IMR-90 (cell line): ENCODE measurements at regions not wholly inside any gene's neighbourhood (a gene's known extent, or its start where the extent isn't known, plus 50 kb on each side); places are given as distances from the start of the nearest gene placed in this dataset.

ENCODE experiments used
- ATAC-seq: fragments of 200-7000 bp; cut with Tn5 transposase; 2 replicates; pipeline ENCODE4 v1.9.1; 2020; ENCODE audit warnings: low read depth, mild to moderate bottlenecking, moderate library complexity
- BruUV-seq: library from RNA; stranded (reverse); fragments of 400-500 nt; replicated peaks from 2 replicates; lab custom pipeline; 2021; lab: Mats Ljungman, UMichigan
- CTCF ChIA-PET: fragments of 300-600 bp; formaldehyde crosslinking; extraction: SDS; loops from one replicate; lab custom pipeline; 2021; ENCODE audit warnings: antibody characterized with exemption; lab: Yijun Ruan, JAX
- POLR2A ChIA-PET: fragments of 300-600 bp; sonication (Branson Sonifier 250); formaldehyde crosslinking; loops from one replicate; lab custom pipeline; 2022; ENCODE audit warnings: antibody characterized with exemption; ENCODE audit not compliant: unreplicated experiment; lab: Charles Lee
- DNase-seq: peaks from one replicate; pipeline ENCODE4 v3.0.0; 2013
- H2AFZ ChIP-seq: replicated peaks from 2 replicates; pipeline ENCODE3; 2013; ENCODE audit warnings: low read length, mild to moderate bottlenecking; ENCODE audit not compliant: poor library complexity
- H2AK5ac ChIP-seq: 2 replicates; pipeline ENCODE4 v1.6.1; 2013; ENCODE audit warnings: low read depth, low read length, inconsistent platforms
- H2AK9ac ChIP-seq: replicated peaks from 2 replicates; pipeline ENCODE3; 2013; ENCODE audit warnings: mild to moderate bottlenecking, low read depth, low read length, moderate library complexity; ENCODE audit not compliant: poor library complexity
- H2BK120ac ChIP-seq: 2 replicates; pipeline ENCODE4 v1.6.1; 2013; ENCODE audit warnings: low read depth, low read length, inconsistent platforms
- H2BK15ac ChIP-seq: 3 replicates; pipeline ENCODE4 v1.6.1; 2013; ENCODE audit warnings: low read depth, low read length, inconsistent platforms
- H2BK20ac ChIP-seq: 2 replicates; pipeline ENCODE4 v1.6.1; 2013; ENCODE audit warnings: low read depth, mild to moderate bottlenecking, inconsistent platforms, low read length, moderate library complexity
- H2BK5ac ChIP-seq: 2 replicates; pipeline ENCODE4 v1.6.1; 2013; ENCODE audit warnings: mild to moderate bottlenecking, low read depth, low read length, inconsistent platforms; ENCODE audit not compliant: poor library complexity, severe bottlenecking
- H3K14ac ChIP-seq: replicated peaks from 2 replicates; pipeline ENCODE4 v1.6.1; 2013; ENCODE audit warnings: low read depth, low read length, inconsistent platforms
- H3K18ac ChIP-seq: 2 replicates; pipeline ENCODE4 v1.6.1; 2013; ENCODE audit warnings: low read depth, low read length, control low read depth
- H3K23ac ChIP-seq: 2 replicates; pipeline ENCODE4 v1.6.1; 2013; ENCODE audit warnings: low read depth, low read length, inconsistent platforms
- H3K27ac ChIP-seq: 2 replicates; pipeline ENCODE4 v1.5.1; 2013; ENCODE audit warnings: mild to moderate bottlenecking, control low read depth, low read length; ENCODE audit not compliant: insufficient read depth
- H3K27me3 ChIP-seq: 2 replicates; pipeline ENCODE4 v1.6.1; 2013; ENCODE audit warnings: low read length; ENCODE audit not compliant: control insufficient read depth, insufficient read depth
- H3K36me3 ChIP-seq: 2 replicates; pipeline ENCODE4 v1.6.1; 2013; ENCODE audit warnings: low read length, mixed read lengths; ENCODE audit not compliant: control insufficient read depth, insufficient read depth
- H3K4ac ChIP-seq: 2 replicates; pipeline ENCODE4 v1.6.1; 2013; ENCODE audit warnings: low read depth, low read length, inconsistent platforms
- H3K4me1 ChIP-seq: 2 replicates; pipeline ENCODE4 v1.6.1; 2013; ENCODE audit warnings: low read length, mixed read lengths; ENCODE audit not compliant: control insufficient read depth, insufficient read depth
- H3K4me2 ChIP-seq: 2 replicates; pipeline ENCODE4 v1.6.1; 2013; ENCODE audit warnings: low read depth, mild to moderate bottlenecking, control low read depth, low read length, moderate library complexity
- H3K4me3 ChIP-seq: 2 replicates; pipeline ENCODE4 v1.5.1; 2013; ENCODE audit warnings: low read depth, mild to moderate bottlenecking, control low read depth, low read length, moderate library complexity; ENCODE audit not compliant: insufficient read depth
- H3K56ac ChIP-seq: 2 replicates; pipeline ENCODE4 v1.6.1; 2013; ENCODE audit warnings: low read length, inconsistent platforms; ENCODE audit not compliant: insufficient read depth; ENCODE audit errors: extremely low read depth
- H3K79me1 ChIP-seq, 2 experiments: 2 replicates each; pipeline ENCODE4 v1.6.1; 2013; ENCODE audit warnings: low read length in 2 of 2, inconsistent platforms in 1 of 2, low read depth in 1 of 2
- H3K9ac ChIP-seq: 2 replicates; pipeline ENCODE4 v1.6.1; 2013; ENCODE audit warnings: low read depth, low read length, control low read depth
- H3K9me1 ChIP-seq: 2 replicates; pipeline ENCODE4 v1.6.1; 2013; ENCODE audit warnings: low read length, inconsistent platforms; ENCODE audit not compliant: insufficient read depth
- H3K9me3 ChIP-seq: 2 replicates; pipeline ENCODE4 v1.6.1; 2013; ENCODE audit warnings: low read length; ENCODE audit not compliant: control insufficient read depth, insufficient read depth
- H4K20me1 ChIP-seq: 2 replicates; pipeline ENCODE4 v1.6.1; 2013; ENCODE audit warnings: low read length, inconsistent platforms; ENCODE audit not compliant: insufficient read depth
- H4K5ac ChIP-seq: 2 replicates; pipeline ENCODE4 v1.6.1; 2013; ENCODE audit warnings: mild to moderate bottlenecking, low read depth, low read length, control low read depth
- H4K8ac ChIP-seq, 2 experiments: 2 replicates each; pipeline ENCODE4 v1.6.1; 2013; ENCODE audit warnings: low read depth in 2 of 2, low read length in 2 of 2, control low read depth in 1 of 2, inconsistent platforms in 1 of 2
- H4K91ac ChIP-seq: 2 replicates; pipeline ENCODE4 v1.6.1; 2013; ENCODE audit warnings: low read depth, low read length, inconsistent platforms; ENCODE audit not compliant: insufficient read depth
- BHLHE40 ChIP-seq: fragments of 150-350 bp; IDR thresholded peaks from 2 replicates; pipeline ENCODE4 v1.6.1; 2016; ENCODE audit warnings: mild to moderate bottlenecking, low read depth, low read length
- ELK1 ChIP-seq: fragments of 150-350 bp; IDR thresholded peaks from 2 replicates; pipeline ENCODE4 v1.6.1; 2016; ENCODE audit warnings: low read depth, mild to moderate bottlenecking, low read length, moderate library complexity, borderline replicate concordance
- FOS ChIP-seq: fragments of 150-350 bp; IDR thresholded peaks from 2 replicates; pipeline ENCODE4 v1.6.1; 2016; ENCODE audit warnings: low read depth, low read length
- MXI1 ChIP-seq: IDR thresholded peaks from 2 replicates; pipeline ENCODE4 v1.6.1; 2012; ENCODE audit warnings: low read depth, mild to moderate bottlenecking, low read length, moderate library complexity, borderline replicate concordance
- NFE2L2 ChIP-seq: fragments of 150-350 bp; IDR thresholded peaks from 2 replicates; pipeline ENCODE4 v1.6.1; 2016; ENCODE audit warnings: low read depth, mild to moderate bottlenecking, low read length
- RAD21 ChIP-seq: IDR thresholded peaks from 2 replicates; pipeline ENCODE4 v1.6.1; 2012; ENCODE audit warnings: low read length, improper control_type of control experiment
- RCOR1 ChIP-seq: IDR thresholded peaks from 2 replicates; pipeline ENCODE4 v1.6.1; 2012; ENCODE audit warnings: mild to moderate bottlenecking, low read length, improper control_type of control experiment; ENCODE audit not compliant: insufficient replicate concordance
- SMC3 ChIP-seq: fragments of 150-350 bp; IDR thresholded peaks from 2 replicates; pipeline ENCODE4 v1.6.1; 2016; ENCODE audit warnings: low read depth, mild to moderate bottlenecking, antibody characterized with exemption, low read length, moderate library complexity
- WGBS, 2 experiments: methylation state at CpG; one replicate each; pipeline versions ENCODE4 v1.1.5 to v1.1.7; 2013; ENCODE audit warnings: missing lambda C conversion rate in 2 of 2; ENCODE audit not compliant: insufficient read length in 1 of 2; ENCODE audit errors: extremely low coverage in 2 of 2; 5-methylcytosine and 5-hydroxymethylcytosine counted together
- dilution Hi-C: fragments of 300-500 bp; cut with HindIII; formaldehyde crosslinking; loops from one replicate; pipeline ENCODE4 v1.14.3; 2018; ENCODE audit warnings: low sequenced_read_pairs; ENCODE audit not compliant: unreplicated experiment
- in situ Hi-C: fragments of 300-500 bp; cut with MboI; formaldehyde crosslinking; loops from 3 replicates; pipeline ENCODE4 v1.14.3; 2019; ENCODE audit warnings: low sequenced_read_pairs, inconsistent platforms, mixed read lengths
- intact Hi-C: fragments of 100-400 bp; cut with micrococcal nuclease; formaldehyde crosslinking; loops from 2 replicates; pipeline ENCODE4 v1.10.0; 2022
- TF ChIP-seq, protein P1 (sequence below): conservative IDR thresholded peaks from 2 replicates; pipeline ENCODE4 v1.5.1; 2012; ENCODE audit warnings: mild to moderate bottlenecking, low read depth, low read length, improper control_type of control experiment

GRCh38 chr7:125512373-125512772 is 582.7 kb upstream of the POT1 start:
- Histone ChIP-seq H3K4me2 (no peak overlapping the region), H3K79me1 (no peaks in the 10 kb centered on the region), H2AK5ac (no peak overlapping the region), H2AFZ (no peak overlapping the region), H3K4me3 (no peak overlapping the region), H2BK15ac (no peak overlapping the region), H4K91ac (no peak overlapping the region), H2AK9ac (no peak overlapping the region), H4K8ac (no peak overlapping the region), H2BK20ac (no peak overlapping the region), H3K27me3 (no peaks in the 10 kb centered on the region), H3K14ac (no peak overlapping the region), H3K9me1 (no peaks in the 10 kb centered on the region), H4K20me1 (no peaks in the 10 kb centered on the region), H3K9ac (no peak overlapping the region), H3K56ac (no peak overlapping the region), H3K4ac (no peak overlapping the region), H3K4me1 (no peaks in the 10 kb centered on the region), H3K36me3 (no peaks in the 10 kb centered on the region), H3K18ac (no peak overlapping the region), H3K23ac (no peak overlapping the region), H3K9me3 (peaks cover 6% of the 10 kb centered on the region), H2BK5ac (no peak overlapping the region), H3K27ac (no peak overlapping the region), H2BK120ac (no peak overlapping the region), H4K5ac (no peak overlapping the region)
- ATAC-seq (no peak), DNase-seq (no peak)
- CTCF ChIA-PET = no interaction called here
- no TSS peak for BruUV-seq
- POLR2A ChIA-PET = no interaction called here
- TF ChIP-seq RAD21 (no peak), SMC3 (no peak), NFE2L2 (no peak), MXI1 (no peak), FOS (no peak), RCOR1 (no peak), BHLHE40 (no peak), ELK1 (no peak)
- TF ChIP-seq, protein P1, sequence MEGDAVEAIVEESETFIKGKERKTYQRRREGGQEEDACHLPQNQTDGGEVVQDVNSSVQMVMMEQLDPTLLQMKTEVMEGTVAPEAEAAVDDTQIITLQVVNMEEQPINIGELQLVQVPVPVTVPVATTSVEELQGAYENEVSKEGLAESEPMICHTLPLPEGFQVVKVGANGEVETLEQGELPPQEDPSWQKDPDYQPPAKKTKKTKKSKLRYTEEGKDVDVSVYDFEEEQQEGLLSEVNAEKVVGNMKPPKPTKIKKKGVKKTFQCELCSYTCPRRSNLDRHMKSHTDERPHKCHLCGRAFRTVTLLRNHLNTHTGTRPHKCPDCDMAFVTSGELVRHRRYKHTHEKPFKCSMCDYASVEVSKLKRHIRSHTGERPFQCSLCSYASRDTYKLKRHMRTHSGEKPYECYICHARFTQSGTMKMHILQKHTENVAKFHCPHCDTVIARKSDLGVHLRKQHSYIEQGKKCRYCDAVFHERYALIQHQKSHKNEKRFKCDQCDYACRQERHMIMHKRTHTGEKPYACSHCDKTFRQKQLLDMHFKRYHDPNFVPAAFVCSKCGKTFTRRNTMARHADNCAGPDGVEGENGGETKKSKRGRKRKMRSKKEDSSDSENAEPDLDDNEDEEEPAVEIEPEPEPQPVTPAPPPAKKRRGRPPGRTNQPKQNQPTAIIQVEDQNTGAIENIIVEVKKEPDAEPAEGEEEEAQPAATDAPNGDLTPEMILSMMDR = no peak
- intact Hi-C loops (no loop called here), in situ Hi-C loops (no loop called here), dilution Hi-C loops (no loop called here)
- no CpG with 5 or more reads among the region's 1 CpG for WGBS, 2 experiments
